ENCODE measurements at regions not wholly inside any gene's neighbourhood (a gene's known extent, or its start where the extent isn't known, plus 50 kb on each side); places are given as distances from the start of the nearest gene placed in this dataset.

- H3K4me3 Mint-ChIP-seq: no peak overlapping the region
- H3K9me3 Mint-ChIP-seq: no peaks in the 10 kb centered on the region
- H3K36me3 Mint-ChIP-seq: no peaks in the 10 kb centered on the region
- H3K27me3 Mint-ChIP-seq: peaks cover 5% of the 10 kb centered on the region
- H3K27ac Mint-ChIP-seq: no peak overlapping the region
- peaks cover 0 to 5% (median 3%) of the 10 kb centered on the region in 3 donors for H3K4me1 Mint-ChIP-seq
Observed at GRCh38 chr2:13005761-13006335, 289.1 kb downstream of the TRIB2 start.

- H3K36me3 Mint-ChIP-seq: no peaks in the 10 kb centered on the region
- no peak overlapping the region for H3K4me3 Mint-ChIP-seq
Observed at GRCh38 chr2:13006426-13006825, 289.7 kb downstream of the TRIB2 start.

GRCh38 chr2:13006829-13007717 lies 290.3 kb downstream of the TRIB2 start:
- H3K9me3 Mint-ChIP-seq: no peaks in the 10 kb centered on the region
- peaks cover 5% of the 10 kb centered on the region for H3K27me3 Mint-ChIP-seq
- H3K27ac Mint-ChIP-seq: no peak overlapping the region
- no peaks in the 10 kb centered on the region for H3K36me3 Mint-ChIP-seq
- peaks cover 0 to 5% (median 3%) of the 10 kb centered on the region in 3 donors for H3K4me1 Mint-ChIP-seq
- no peak overlapping the region for H3K4me3 Mint-ChIP-seq

More at GRCh38 chr2:13006426-13006825, 289.7 kb downstream of the TRIB2 start:
- Mint-ChIP-seq H3K27me3 (peaks cover 5% of the 10 kb centered on the region), H3K4me1 (peaks cover 0 to 5% (median 3%) of the 10 kb centered on the region in 3 donors), H3K9me3 (no peaks in the 10 kb centered on the region), H3K27ac (no peak overlapping the region)

- Mint-ChIP-seq H3K36me3 (no peaks in the 10 kb centered on the region), H3K4me3 (no peak overlapping the region), H3K4me1 (peaks cover 0 to 5% (median 3%) of the 10 kb centered on the region in 3 donors), H3K27me3 (peaks cover 7% of the 10 kb centered on the region), H3K27ac (no peak overlapping the region), H3K9me3 (peaks cover 0 to 2% (median 0%) of the 10 kb centered on the region in 3 donors)
Observed at GRCh38 chr2:13009027-13009642, 292.4 kb downstream of the TRIB2 start.

- Mint-ChIP-seq H3K4me3 (no peak overlapping the region), H3K36me3 (no peaks in the 10 kb centered on the region), H3K27me3 (peaks cover 8% of the 10 kb centered on the region), H3K4me1 (peaks cover 0 to 5% (median 3%) of the 10 kb centered on the region in 3 donors), H3K27ac (no peak overlapping the region), H3K9me3 (peaks cover 0 to 2% (median 0%) of the 10 kb centered on the region in 3 donors)
Observed at GRCh38 chr2:13010283-13010682, 293.5 kb downstream of the TRIB2 start.

GRCh38 chr2:13014783-13015182 lies 298.0 kb downstream of the TRIB2 start:
- no peak overlapping the region for H3K4me3 Mint-ChIP-seq
- H3K4me1 Mint-ChIP-seq: peaks cover 0 to 2% (median 0%) of the 10 kb centered on the region in 3 donors
- H3K36me3 Mint-ChIP-seq: no peaks in the 10 kb centered on the region
- peaks cover 0 to 2% (median 0%) of the 10 kb centered on the region in 3 donors for H3K9me3 Mint-ChIP-seq
- H3K27ac Mint-ChIP-seq: no peak overlapping the region
- peaks cover 12% of the 10 kb centered on the region for H3K27me3 Mint-ChIP-seq

GRCh38 chr2:13015532-13016320 lies 299.0 kb downstream of the TRIB2 start:
- H3K27ac Mint-ChIP-seq: no peak overlapping the region

GRCh38 chr2:13018490-13018889 lies 301.8 kb downstream of the TRIB2 start:
- Mint-ChIP-seq H3K4me1 (peaks cover 0 to 2% (median 0%) of the 10 kb centered on the region in 3 donors), H3K27me3 (peaks cover 13% of the 10 kb centered on the region), H3K9me3 (no peaks in the 10 kb centered on the region), H3K4me3 (no peak overlapping the region), H3K36me3 (no peaks in the 10 kb centered on the region), H3K27ac (no peak overlapping the region)

More at GRCh38 chr2:13015532-13016320, 299.0 kb downstream of the TRIB2 start:
- H3K4me3 Mint-ChIP-seq: no peak overlapping the region
- H3K4me1 Mint-ChIP-seq: peaks cover 0 to 2% (median 0%) of the 10 kb centered on the region in 3 donors
- peaks cover 0 to 2% (median 0%) of the 10 kb centered on the region in 3 donors for H3K9me3 Mint-ChIP-seq
- H3K36me3 Mint-ChIP-seq: no peaks in the 10 kb centered on the region
- H3K27me3 Mint-ChIP-seq: peaks cover 12% of the 10 kb centered on the region

GRCh38 chr2:13019781-13020180 lies 303.0 kb downstream of the TRIB2 start:
- Mint-ChIP-seq H3K27me3 (peaks cover 14% of the 10 kb centered on the region), H3K27ac (no peak overlapping the region), H3K9me3 (no peaks in the 10 kb centered on the region), H3K4me3 (no peak overlapping the region), H3K36me3 (no peaks in the 10 kb centered on the region), H3K4me1 (peaks cover 0 to 2% (median 0%) of the 10 kb centered on the region in 3 donors)

- Mint-ChIP-seq H3K27ac (no peak overlapping the region), H3K27me3 (peaks cover 14% of the 10 kb centered on the region), H3K4me3 (no peak overlapping the region), H3K4me1 (peaks cover 0 to 2% (median 0%) of the 10 kb centered on the region in 3 donors), H3K9me3 (no peaks in the 10 kb centered on the region), H3K36me3 (no peaks in the 10 kb centered on the region)
Observed at GRCh38 chr2:13020469-13020868, 303.7 kb downstream of the TRIB2 start.

GRCh38 chr2:13021470-13021957 lies 304.8 kb downstream of the TRIB2 start:
- Mint-ChIP-seq H3K27ac (no peak overlapping the region), H3K4me3 (no peak overlapping the region), H3K9me3 (no peaks in the 10 kb centered on the region), H3K27me3 (peaks cover 12% of the 10 kb centered on the region), H3K36me3 (no peaks in the 10 kb centered on the region), H3K4me1 (peaks cover 0 to 2% (median 0%) of the 10 kb centered on the region in 3 donors)

GRCh38 chr2:13030606-13031005 lies 313.9 kb downstream of the TRIB2 start:
- Mint-ChIP-seq H3K4me1 (no peaks in the 10 kb centered on the region), H3K4me3 (no peak overlapping the region), H3K27ac (no peak overlapping the region), H3K9me3 (no peaks in the 10 kb centered on the region), H3K27me3 (peaks cover 2% of the 10 kb centered on the region), H3K36me3 (no peaks in the 10 kb centered on the region)

- H3K9me3 Mint-ChIP-seq: peaks cover 0 to 1% (median 0%) of the 10 kb centered on the region in 3 donors
- no peak overlapping the region for H3K27ac Mint-ChIP-seq
- H3K4me3 Mint-ChIP-seq: no peak overlapping the region
- no peaks in the 10 kb centered on the region for H3K4me1 Mint-ChIP-seq
- H3K36me3 Mint-ChIP-seq: no peaks in the 10 kb centered on the region
- peaks cover 5% of the 10 kb centered on the region for H3K27me3 Mint-ChIP-seq
Observed at GRCh38 chr2:13034861-13035260, 318.1 kb downstream of the TRIB2 start.

- H3K36me3 Mint-ChIP-seq: no peaks in the 10 kb centered on the region
- H3K27ac Mint-ChIP-seq: no peak overlapping the region
- peaks cover 0 to 4% (median under 1%) of the 10 kb centered on the region in 3 donors for H3K9me3 Mint-ChIP-seq
- H3K4me3 Mint-ChIP-seq: no peak overlapping the region
- H3K4me1 Mint-ChIP-seq: no peaks in the 10 kb centered on the region
- peaks cover 6% of the 10 kb centered on the region for H3K27me3 Mint-ChIP-seq
Observed at GRCh38 chr2:13035866-13036265, 319.1 kb downstream of the TRIB2 start.

Measured in IgD-negative memory B cell (primary cell).